Midbrain (tissue), 1 donor: ENCODE measurements at regions not wholly inside any gene's neighbourhood (a gene's known extent, or its start where the extent isn't known, plus 50 kb on each side); places are given as distances from the start of the nearest gene placed in this dataset.

Experiments used
- DNase-seq: peaks from one replicate; lab custom pipeline; 2025; lab: John Stamatoyannopoulos, UW

DNA sequence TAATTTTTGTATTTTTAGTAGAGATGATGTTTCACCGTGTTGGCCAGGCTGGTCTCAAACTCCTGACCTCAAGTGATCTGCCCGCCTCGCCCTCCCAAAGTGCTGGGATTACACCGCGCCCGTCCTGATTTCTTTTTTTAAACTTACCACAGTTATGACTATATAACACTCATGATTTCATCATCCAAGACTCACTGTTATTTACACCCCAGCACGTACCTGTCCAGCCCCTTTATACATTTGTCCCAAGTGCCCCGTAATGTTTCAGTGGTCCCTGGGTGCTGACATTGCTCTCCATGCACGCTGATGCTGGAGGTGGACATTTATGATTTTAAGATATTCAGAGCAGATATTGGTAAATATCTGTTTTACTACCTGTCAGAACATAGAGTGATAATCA, 219.9 kb upstream of the GMDS start:
- no peak for DNase-seq

DNA sequence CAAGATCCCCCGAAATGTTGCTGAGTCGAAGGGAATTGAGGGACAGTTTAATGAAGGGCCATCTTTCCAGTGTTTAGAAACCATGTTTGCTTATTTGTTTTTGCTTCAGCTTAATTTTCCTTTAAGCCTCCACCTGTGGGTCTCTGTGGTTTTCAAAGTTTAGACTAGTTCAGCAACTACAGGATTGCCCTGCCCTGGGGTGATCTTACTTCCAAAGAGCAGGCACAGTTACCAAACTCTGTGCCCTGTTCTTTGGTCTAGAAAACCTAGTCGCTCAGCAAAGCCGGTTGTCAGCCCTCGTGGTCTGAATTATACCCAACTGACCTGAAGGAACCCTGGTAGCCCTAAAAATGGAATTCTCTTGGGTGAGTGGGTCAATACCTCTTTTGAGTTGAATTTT, 219.2 kb upstream of the GMDS start:
- no peak for DNase-seq

DNA sequence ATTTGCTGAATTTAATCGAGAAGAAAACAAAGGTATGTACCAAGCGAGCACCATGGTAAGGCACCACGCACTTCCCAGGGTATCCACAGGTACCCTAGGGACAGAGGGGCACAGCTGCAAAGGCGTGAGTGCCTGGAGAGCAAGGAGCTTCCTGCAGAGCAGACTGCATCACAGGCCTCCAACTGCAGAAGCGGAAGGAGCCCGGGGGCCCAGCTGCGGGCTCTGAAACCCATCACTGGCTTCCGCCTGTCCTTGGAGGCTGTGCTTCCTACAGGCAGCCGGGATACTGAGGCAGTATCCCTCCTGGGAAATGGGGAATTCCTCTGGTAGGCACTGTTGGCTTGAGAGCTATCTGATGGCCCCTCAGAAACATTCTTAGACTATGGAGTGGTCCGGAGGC, 217.4 kb upstream of the GMDS start:
- no peak for DNase-seq

DNA sequence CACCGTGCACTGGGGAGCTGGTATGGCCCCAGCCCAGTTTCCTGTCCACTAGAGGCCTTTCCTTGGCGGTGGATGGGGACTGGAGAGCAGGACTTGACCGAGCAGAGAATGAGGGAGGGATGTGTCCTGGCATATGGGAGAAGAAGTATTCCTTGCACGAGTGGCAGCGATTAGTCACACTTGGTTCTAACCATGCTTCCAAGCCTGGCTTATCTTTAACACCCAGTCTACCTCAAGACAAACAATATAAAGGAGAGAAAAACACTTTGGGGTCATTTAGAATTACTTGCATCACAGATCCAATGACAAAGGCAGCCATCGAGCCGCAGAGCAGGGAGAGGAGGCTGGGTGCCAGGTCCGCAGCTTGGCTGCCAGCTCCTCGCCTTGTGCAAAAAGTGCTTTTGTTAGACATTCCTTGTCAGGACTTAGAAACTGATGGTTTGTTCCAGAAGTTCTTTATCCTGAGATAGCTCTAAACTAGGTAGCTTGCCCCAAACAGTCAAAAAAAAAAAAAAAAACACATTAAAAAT, 214.9 kb upstream of the GMDS start:
- DNase-seq = peak; percentile 29

DNA sequence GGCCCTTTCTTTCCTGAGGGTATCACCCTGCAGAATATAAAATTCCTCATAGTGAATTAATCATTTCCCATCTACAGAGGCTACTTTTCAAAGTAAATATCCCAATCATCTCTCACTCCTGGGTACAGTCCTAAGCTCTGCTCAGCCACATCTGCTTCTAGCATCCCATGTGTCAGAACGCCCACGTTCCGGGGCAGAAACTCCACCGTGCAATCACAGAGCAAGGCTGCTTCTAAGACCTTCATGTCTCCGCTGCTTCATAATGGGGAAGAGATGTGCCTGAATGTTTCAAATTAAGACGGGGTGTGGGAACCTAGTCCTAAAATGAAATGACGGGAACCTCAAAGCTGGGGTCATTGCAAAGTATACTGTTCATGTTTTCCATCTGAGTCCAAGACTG, 208.8 kb upstream of the GMDS start:
- DNase-seq = no peak

DNA sequence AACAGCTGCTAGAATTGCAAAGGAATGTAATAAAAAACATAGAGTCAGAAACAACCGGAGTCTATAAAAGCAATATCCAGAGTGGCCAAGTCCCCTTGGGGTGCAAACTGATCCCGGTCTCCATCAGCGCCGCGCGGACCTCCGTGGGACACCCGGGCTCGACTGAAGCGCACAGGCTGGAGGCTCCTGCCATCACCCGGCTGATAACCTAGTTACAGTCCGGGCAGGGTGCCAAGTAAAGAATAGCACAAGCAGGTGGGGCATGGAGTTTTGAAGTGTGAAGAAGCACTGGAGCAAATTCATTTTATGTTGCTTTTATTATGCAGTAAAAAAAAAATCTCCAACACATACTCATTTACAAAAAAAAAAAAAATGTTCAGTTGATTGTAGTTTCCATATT, 205.1 kb upstream of the GMDS start:
- no peak for DNase-seq

DNA sequence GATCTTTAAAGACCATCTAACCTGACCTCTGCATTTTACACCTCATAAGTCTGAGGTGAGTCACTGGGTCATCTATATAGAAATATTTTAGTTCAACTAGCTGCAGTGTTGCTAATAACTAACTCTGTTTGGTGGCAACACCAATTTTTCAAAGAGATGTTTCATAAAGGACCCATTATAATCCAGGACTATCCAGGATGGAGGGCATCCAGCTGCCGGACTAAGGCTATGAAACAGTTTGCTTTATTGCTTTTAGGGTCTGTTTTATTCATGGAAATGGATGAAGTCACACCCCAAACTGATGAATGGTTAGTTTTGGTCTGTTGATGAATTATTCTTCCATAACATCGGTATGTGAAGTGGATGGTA, 204.2 kb upstream of the GMDS start:
- no peak for DNase-seq

DNA sequence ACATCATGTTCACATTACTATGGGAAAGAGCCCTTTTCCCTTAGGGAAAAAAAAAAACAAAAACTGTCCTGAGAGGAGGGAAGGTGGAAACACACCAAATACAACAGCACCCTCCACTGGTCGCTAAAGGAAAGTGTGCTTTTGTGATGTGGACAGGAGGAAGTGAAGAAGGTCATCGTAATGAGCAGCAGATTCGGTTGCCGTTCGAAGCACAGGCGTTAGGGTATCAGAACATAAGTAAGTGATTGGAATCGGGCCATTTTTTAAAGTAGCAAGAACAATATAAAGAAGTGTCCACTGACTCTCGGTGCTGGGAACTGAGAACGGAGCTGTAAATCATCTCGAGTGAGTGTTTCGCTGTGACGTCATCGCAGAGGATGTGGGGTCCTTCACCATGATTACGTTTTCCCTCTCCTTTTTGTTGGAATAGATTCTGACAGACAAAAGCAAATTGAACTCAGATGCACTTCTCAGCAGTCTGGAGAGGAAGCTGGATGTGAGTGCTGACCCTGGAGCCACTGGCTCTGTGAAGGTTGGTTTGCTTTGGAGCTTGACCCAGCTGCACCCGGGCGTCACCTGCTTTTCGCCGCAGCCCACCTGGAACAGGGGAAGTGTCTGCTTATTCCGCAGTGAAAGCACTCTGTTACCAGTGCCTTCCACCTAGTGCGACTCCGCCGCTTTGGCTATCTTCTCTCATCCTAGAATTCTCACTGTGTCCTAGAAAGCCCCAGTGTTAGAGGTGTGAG, 203.6 kb upstream of the GMDS start:
- DNase-seq = peak; percentile 42

DNA sequence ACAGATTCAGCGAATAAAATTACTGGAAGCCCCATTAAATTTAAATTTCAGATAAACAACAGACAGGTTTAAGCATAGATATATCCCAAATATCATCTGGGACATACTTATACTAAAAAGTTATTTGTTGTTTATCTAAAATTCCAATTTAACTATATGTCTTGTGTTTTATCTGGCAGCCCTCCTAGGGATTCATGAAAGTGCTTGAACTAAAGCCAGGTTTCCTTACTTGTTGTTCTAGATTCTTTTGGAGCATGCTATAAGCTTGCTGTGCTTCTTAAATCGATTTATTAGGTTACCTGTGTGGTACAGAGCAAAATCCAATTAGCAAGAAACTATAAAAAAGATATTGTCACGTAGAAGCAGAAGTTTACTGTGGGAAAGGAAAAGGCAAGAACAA, 202.5 kb upstream of the GMDS start:
- no peak for DNase-seq

DNA sequence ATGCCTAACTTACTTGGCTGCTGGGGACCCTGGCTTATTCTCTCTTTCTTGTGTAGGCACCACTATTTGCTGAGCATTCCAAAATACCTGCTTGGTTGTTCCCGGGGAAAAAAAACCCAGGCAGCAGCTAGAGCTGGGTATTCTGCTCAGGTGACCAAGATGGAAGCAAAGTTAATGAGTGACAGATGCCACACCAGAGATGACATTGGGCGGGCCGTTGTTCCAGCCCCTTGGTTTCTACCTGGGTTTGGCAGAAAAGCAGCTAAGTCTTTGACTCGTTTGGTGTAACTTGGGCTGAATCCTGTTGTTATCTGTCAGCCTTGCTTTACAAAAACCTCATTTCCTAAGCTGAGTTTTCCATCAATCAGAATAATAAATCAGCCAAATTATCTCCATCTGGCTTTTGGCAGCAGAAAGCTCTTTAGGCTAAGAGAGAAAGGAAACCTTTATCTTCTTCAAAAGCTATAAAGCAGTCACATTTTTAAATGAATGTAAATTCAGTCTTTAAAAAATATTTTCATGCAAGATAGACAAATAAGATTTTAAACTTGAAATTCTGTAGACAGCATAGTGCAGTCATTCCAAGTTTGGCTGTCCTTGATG, 202.0 kb upstream of the GMDS start:
- no peak for DNase-seq

DNA sequence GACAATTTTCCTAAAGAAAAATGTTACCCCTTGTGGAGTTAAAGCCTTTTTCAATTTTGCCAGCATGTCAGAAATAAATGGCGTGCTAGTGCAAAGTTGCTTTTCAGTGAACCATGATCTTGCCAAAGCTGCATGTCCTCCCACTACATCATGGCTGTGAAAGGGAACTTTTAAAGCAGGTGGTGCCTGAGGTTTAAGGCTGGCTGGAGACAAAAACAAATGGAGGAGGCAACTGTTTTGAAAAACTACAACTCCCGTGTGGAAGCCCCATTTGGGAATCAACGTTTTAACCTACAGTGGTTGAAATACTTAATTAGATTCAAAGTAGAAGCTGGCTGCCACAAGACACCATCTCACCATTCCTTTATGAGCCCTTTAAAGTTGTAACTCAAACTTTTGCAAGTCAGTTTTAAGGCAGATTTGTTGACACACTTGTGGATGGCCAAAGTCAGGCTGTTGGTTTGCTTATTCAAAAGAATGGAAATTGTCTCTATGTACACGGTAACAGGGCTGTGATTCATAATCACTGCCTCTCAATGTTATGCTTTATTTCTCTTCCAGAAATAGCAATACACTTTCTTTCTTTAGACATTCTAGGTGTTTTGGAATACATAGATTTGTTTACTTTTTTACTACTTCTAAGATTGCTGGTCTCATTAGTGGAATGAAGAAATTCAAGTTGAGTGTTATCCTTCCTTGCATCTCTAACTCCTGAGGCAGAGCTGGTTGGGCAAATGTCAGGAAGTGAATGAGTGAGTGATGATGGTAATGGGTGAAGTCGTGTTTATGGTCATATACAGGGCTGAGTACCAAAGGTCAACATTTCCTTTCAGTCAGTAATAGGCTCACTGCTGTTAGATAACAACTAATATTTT, 196.4 kb upstream of the GMDS start:
- no peak for DNase-seq

DNA sequence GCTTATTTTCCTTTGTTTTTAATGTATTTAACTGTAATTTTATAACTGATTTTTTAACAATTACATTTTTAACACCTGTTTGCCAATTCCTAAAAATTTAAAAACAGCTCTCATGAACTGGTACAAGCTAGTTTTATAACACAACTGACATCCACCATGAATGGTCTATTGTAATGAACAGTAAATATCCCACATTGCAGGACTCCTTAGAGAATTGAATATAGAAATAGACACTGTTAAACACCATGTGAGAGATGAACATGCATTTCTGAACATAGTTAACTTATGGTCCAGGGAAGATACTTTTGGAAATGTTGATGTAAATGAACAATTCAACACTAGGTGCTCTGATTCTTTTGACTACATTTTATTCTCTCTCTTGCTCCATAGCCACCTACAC, 195.1 kb upstream of the GMDS start:
- no peak for DNase-seq

DNA sequence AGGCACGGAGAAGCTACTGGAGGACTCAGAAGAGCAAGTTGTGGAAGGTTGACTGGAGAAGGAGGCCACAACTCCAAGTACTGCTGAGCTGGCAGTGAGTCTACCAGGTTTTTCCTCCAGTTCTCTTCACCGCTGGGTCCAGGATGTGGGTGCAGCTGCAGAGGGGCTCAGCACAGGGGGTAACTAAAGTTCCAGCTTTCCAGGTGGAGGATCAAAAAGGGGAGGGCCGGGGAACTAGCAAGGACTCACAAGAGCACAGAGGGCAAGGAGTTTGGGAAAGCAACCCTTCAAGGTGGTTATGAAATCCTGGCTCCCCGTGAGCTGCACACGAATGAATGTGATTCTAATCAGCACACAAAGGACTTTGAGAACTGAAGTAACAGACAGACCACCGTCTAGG, 194.2 kb upstream of the GMDS start:
- DNase-seq = no peak

DNA sequence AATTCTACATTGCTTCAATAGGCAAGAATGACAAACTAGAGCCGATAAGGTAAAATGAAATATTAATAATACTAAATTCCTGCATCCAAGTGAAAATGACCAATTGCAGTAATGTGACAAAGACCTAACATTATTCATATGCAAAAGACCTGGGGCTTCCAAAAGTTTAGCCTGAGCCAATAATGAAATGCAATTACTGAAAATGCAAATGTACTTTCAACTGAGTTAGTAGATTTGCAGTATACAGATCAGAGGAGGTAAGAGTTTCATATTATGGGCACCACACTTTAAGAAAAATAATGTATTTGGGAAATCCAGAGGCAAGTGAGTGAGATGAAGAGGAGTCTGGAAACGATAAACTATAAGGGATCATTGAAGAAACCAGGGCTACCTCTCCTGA, 193.7 kb upstream of the GMDS start:
- no peak for DNase-seq

DNA sequence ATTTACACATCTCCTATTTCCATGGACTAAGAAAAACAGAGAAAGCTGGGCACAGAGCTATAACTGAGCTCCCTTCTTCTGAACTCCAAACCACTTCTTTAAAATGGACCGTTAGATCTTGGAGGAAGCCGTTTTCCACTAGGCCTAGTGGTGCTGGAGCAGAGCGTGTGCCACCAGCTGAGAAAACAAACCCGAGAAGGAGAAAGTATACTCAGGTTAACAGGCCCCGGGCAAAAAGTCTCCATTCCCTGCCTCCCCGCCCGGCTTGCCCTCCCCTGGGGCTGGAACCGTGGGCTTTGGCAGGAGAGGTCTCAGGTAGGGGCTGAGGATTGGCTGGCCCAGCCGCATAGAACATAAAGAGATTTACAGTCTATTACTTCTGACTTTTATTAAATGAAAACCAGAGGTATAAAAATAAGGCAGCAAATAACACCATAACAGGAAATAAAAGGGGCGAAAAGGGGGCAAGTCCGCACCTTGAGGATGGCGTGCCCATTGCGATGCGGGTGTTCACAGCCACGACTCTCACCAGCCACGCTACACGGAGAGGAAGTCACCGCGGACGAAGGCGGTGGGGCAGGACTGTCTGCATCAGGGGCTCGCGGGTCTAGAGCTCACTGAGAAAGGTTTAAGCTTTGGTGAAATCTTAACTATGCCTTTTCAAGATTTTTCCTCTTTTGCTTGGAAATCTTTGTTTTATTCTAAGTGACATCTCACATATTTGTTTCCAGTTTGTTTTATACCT, 191.2 kb upstream of the GMDS start:
- no peak for DNase-seq

DNA sequence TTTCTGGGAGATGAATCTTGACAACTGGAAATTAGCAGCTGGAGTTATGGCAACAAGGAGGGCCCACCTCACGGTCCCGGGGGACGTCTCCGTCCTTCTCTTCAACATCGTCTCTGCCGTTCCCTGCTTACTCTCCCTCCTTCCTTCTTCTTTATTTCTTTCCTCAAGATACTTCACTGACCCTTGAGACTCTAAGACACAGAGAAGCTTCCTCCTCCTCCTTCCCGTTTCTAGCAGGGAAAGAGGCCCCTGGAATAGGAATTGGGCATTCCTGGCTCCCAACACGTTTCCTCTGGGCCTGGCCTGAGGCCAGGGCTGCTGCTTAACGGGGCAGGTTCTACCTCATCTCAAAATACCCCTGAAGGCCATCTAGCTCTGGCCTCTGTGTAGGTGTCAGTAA, 189.9 kb upstream of the GMDS start:
- no peak for DNase-seq

DNA sequence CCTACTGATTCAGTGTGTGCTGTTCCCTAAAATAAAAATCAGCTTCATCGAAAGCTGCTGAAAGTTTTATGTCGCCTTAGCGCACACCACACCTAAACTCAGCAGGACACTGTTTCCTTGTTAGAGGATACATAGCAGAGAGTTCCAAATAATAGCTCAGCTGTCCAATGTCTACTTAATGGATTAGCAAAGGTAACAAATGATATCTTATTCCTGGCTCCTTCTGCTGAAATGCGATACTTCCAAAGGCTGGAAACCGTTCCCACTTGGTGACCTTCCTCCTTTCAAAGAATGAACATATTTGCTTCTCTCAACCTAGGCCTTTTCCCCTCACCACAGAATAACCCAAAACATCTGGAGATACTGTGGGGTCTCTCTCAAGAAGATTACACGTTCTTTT, 189.5 kb upstream of the GMDS start:
- DNase-seq = no peak

DNA sequence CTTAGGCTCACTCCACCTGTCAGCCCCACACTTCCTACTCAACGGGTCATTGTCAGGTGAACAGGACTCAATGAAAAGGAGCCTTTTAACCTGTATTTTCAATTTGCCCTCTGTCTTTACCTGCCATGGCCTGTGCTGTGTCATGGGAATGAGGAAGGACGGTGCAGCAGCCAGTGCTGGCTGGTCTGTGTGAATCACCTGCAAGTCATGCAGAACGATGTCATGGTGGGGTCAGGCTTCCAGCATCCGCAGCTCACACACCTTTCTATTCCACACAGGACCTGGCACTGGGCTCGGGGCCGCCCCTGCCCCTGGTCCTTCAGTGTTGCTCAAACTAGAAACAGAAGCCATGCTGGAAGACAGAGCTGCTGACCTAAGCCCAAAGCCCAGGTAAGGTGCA, 188.7 kb upstream of the GMDS start:
- DNase-seq = no peak

DNA sequence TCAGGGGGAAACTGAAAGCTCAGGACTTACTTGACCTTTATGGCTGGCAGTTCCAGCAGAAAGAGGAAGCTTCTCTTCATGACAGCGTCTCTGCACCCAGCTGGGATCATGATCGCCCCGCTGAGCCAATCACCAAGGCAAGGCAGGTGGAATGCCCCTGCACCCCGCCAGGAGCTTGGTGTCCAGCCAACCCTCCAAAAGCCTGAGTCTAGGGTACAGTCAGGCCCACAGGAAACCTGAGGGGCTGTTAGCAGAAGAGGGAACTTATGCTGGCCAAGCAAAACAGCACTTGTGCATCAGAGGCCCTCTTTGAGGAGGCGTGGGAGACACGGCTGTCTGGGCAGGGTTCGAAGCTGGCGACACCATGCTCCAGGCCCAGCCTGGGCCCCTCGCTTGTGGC, 188.3 kb upstream of the GMDS start:
- DNase-seq = no peak

DNA sequence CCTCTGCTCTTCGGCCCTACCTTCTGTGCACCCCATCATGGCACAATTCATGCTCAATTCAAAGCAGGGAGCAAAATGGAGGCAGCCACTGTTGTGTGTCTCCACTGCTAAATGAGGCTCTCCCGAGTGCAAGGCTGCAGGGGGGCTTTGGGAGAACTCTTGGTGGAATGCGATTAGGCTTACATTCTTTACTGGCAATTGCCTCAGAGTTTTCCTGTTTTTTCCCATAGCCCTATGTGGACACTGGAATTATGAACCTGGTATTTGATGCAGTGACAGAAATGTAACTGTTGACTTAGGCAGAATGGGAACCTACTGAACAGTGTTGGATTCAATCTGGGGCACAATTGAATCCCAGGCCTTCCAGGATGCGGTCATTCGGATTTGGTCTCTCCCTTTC, 187.9 kb upstream of the GMDS start:
- DNase-seq = no peak

DNA sequence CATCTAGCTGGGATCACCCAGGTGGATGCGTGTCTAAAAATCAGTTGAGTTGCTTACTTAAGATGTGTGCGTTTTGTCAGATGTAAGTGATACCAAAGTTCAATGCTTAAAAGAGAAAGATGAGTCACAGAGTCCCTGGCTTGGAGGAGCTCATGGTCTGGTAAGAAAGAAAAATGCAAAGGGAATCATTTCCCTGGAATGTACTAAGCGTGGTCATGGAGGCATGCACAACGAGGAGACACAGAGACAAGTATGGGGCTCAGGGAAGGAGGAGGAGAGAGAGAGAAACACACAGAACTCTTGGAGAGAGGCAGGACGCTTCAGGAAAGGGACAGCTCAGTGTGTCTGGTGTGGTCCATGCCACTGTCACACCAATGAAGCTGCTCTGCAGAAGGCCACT, 186.9 kb upstream of the GMDS start:
- DNase-seq = no peak

DNA sequence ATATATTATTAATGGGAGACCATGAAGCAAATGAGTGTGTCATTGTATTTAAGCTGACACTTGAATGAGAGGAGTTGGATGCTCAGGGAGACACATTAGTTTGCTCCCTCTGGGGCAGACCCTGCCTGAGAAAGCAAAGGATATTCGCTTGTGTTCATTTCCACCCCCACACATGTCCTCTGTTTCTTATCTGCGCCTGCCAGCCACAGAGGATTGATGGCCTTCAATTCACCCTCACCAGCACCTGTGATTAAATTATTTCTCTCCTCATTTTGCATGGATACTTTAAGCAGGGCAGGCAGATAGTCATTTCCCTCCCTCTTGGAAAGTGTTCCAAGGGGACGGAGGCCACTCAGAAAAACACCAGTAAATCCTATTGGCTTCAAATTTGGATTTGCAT, 185.2 kb upstream of the GMDS start:
- no peak for DNase-seq
